Keratinocyte (primary cell): ENCODE measurements at regions not wholly inside any gene's neighbourhood (a gene's known extent, or its start where the extent isn't known, plus 50 kb on each side); places are given as distances from the start of the nearest gene placed in this dataset.
"Not testable (repeated sequence)": the region's sequence is repeated elsewhere in the genome, so short reads cannot be mapped to it uniquely, and the experiment has no call there.

Experiments
- EZH2 ChIP-seq: IDR thresholded peaks from one replicate; pipeline ENCODE4 v1.6.1; 2012; ENCODE audit warnings: inconsistent platforms, mild to moderate bottlenecking, low read length, moderate library complexity
- TF ChIP-seq, protein P1 (sequence below), 3 experiments: IDR thresholded peaks in 1 of 3; conservative IDR thresholded peaks in 1 of 3; optimal IDR thresholded peaks in 1 of 3; 2 replicates in 2 of 3; 3 replicates in 1 of 3; pipeline versions ENCODE3 to v1.5.1; 2011; ENCODE audit warnings: low read length in 3 of 3, mild to moderate bottlenecking in 3 of 3, moderate library complexity in 2 of 3, control low read depth in 1 of 3, inconsistent platforms in 1 of 3; ENCODE audit not compliant: insufficient read depth in 2 of 3; ENCODE audit errors: extremely low read depth in 1 of 3

DNA sequence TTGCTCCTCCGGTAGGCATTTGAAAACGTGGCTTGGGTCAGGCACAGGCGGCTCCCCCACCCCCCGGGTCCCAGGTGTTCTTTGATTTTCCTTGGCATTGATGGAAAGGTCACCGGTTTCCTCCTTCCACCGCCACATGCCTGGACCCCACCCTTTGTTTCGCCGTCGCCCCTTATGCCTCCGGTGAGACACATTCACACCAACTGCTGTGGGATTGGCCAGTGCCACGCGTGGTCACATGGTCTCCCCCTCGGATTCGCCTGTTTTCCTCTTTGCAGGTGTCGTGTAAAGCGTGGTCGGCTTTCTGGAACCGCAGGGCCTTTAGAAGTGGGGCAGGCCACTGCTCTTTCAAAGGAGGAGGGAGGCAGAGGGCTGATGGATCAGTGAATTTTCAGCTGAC lies 101.2 kb upstream of the FOXD4L5 start:
- TF ChIP-seq, protein P1, sequence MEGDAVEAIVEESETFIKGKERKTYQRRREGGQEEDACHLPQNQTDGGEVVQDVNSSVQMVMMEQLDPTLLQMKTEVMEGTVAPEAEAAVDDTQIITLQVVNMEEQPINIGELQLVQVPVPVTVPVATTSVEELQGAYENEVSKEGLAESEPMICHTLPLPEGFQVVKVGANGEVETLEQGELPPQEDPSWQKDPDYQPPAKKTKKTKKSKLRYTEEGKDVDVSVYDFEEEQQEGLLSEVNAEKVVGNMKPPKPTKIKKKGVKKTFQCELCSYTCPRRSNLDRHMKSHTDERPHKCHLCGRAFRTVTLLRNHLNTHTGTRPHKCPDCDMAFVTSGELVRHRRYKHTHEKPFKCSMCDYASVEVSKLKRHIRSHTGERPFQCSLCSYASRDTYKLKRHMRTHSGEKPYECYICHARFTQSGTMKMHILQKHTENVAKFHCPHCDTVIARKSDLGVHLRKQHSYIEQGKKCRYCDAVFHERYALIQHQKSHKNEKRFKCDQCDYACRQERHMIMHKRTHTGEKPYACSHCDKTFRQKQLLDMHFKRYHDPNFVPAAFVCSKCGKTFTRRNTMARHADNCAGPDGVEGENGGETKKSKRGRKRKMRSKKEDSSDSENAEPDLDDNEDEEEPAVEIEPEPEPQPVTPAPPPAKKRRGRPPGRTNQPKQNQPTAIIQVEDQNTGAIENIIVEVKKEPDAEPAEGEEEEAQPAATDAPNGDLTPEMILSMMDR (optimal IDR thresholded peaks at IDR 0.05 in 1 of 3, IDR thresholded peaks at IDR 0.05 in 1 of 3, conservative IDR thresholded peaks at IDR 0.05 in 1 of 3; ENCODE audit: extremely low read depth in 1 of 3, insufficient read depth in 2 of 3, low read length in 3 of 3) = not testable (repeated sequence)
- TF ChIP-seq EZH2 = not testable (repeated sequence)
